Activated CD4-positive, CD25-positive, alpha-beta regulatory T cell treated with anti-CD3 and anti-CD28 coated beads, Interleukin-2, amount 50 U/mL, for 72 hours (primary cell): ENCODE measurements at regions not wholly inside any gene's neighbourhood (a gene's known extent, or its start where the extent isn't known, plus 50 kb on each side); places are given as distances from the start of the nearest gene placed in this dataset.
"Not testable (repeated sequence)": the region's sequence is repeated elsewhere in the genome, so short reads cannot be mapped to it uniquely, and the experiment has no call there.

ENCODE experiments used
- DNase-seq: peaks from one replicate; pipeline ENCODE4 v3.0.0; 2021

DNA sequence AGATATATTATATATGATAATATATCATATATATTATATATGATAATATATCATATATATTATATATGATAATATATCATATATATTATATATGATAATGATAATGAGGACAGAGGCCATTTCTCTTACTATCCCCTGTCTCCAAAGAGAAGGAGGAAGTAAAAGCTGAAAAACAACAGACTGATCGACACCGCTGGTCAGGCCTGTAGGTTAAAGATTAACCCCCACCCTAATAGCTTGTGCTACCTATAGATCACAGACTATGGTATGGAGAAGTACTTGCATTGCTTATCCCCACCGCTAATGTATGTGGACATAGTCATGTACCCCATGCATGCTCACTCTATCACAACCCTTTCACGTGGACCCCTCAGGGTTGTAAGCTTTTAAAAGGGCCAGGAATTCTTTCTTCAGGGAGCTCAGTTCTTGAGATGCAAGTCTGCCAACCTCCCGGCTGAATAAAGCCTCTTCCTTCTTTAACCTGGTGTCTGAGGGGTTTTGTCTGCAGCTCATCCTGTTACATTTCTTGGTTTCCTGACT, 786.1 kb upstream of the TMEM132C start:
- DNase-seq = no peak

DNA sequence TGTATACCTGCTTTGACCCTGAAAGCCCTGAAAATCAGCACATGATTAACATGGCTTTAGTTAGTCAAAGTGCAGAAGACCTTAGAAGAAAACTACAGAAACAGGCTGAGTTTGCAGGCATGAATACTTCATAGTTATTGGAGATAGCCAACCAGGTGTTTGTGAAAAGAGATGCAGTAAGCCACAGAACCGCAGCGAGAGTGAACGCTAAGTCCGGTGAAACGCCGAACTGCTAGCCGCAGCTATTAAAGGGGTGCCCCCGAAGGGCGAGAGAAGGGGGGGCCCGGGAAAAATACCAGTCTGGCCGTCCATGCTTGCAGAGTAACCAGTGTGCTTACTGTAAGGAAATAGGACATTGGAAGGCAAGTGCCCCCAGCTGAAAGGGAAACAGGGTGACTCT, 784.0 kb upstream of the TMEM132C start:
- DNase-seq = no peak

DNA sequence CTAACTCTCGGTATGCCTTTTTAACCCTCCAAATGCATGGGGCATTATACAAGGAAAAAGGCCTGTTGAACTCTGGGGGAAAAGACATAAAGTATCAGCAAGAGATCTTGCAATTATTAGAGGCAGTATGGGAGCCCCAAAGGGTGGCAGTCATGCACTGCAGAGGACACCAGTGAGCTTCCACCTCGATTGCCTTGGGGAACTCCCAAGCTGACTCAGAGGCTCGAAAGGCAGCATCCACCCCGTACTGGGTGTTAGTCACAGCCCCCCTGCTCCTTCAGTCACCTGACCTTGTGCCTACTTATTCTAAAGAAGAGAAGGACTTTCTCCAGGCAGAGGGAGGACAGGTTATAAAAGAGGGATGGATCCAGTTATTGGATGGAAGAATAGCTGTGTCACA, 781.4 kb upstream of the TMEM132C start:
- no peak for DNase-seq

DNA sequence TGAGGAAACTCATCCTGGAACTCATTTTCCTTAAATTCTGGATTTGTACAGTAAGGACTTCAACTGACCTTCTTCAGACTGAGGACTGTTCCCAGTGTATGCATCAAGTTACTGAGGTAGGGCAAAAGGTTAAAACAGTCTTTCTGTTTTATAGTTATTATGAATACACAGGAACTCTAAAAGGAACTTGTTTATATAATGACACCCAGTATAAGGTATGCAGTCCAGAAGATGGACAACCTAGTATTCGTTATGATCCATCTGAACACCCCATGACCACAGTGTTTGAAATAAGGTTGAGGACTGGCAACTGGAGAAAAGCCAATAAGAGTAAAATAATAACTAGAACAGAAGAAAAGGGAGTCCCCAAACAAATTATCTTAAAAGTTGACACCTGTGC, 779.9 kb upstream of the TMEM132C start:
- DNase-seq = no peak

DNA sequence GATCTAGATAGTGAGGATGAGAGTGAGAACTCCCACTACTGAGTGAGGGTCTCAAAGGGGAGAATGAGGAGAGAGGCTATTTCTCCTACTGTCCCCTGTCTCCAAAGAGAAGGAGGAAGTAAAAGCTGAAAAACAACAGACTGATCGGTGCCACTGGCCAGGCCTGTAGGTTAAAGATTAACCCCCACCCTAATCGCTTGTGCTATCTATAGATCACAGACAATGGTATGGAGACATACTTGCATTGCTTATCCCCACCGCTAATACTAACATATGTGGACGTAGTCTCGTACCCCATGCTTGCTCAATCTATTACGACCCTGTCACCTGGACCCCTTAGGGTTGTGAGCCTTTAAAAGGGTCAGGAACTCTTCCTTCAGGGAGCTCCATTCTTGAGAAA, 777.9 kb upstream of the TMEM132C start:
- no peak for DNase-seq

DNA sequence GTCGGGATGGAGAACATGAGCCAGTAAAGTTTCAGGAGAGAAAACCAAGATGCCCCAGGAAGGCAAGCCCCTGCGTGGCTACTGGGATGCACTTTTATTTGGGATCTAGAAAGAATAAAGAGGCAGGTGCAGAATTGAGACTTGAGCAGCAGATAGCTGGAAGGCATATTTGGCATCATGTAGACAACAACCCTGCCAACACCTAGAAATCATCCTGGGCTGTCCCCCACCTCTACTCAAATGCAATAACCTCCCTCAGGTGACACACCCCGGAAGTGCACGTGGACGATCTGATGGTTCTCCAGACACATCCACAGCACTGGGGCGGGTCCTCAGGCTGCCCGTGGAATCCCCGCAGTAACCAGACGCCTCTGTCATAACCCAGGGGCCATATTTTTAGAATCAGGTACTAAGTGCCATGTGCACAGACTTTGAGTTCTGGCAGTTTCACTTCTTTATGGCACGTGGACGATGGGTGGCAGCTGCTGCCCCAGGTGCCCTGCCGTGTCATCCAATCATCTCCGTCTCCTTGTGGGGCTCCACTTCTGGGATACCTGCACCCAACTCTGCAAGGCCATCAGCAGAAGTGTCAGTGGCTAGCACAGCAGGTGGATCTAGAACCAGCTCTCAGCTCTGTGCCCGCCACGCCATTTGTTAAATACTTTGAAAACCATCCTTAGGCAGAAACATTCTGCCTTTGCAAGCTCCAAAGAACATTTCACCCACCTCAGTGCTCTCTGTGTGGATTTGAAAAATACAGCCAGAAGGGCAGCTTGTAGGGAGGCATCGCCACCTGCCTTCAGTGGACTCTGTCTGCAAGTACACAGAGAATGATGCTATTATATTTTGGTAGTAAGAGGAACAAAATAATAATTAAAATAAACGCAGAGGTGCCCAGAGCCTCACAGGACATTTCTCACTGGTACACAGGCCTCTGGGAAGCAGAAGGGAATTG, 771.7 kb upstream of the TMEM132C start:
- no peak for DNase-seq

DNA sequence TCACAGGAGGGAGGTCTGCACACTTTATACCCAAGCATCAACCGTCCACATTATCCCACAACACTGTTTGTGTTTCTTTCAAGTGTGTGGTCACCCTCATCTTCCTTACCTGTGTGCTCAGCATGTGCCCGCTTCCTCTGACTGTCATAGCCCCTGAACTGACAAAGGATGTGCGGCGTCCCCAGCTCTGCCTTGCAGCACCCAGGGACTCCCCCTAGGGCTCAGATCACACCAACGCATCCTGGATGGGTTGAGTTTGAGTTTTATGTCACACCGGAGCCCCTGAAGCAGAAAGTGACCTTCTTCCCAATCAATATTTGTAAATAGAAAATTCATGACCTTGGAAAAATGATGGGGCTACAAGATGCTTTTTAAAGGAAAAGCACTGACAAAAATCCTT, 770.7 kb upstream of the TMEM132C start:
- no peak for DNase-seq

DNA sequence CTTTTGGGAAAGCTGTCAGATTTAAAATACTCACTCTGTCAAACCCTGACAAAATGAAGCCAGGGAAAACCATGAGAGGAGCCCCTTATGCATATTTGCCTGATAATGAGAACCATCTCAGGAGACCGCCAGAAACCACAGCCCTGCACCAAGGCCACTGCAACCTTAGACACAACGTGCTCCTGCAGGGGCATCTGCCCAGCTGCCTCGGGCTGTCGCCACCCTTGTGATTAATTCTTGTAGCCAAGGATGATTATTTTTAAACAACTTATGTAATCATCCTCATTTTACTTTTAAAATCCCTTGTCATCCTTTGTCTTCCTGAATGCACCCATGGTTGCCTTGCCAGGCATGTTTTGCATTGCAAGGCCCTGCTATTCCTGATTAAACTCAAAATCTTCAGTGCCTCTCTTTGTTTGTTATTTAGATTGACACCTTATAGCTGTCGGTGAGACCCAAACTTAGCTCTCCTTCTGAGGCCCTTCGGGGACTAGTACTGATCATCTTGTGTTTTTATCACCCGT, 766.4 kb upstream of the TMEM132C start:
- no peak for DNase-seq

DNA sequence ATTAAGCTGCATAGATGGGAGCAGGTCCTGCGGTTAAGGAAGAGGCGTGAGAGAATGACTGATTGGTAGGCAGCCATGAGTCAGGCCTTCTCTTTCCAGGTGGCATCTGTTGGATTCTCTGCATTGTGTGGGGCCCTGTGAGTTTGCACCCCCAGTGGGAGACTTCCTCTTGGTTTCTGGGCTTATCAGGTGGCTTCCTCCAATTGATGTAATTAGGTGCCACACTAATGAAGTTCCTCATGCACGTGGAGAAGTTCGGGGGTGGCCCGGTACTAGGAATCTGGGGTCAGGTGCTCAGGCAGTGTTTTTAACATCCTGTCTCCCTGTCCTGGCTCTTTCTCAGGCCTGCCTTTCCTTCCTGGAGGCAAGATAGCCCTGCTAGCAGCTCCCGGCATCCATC, 765.1 kb upstream of the TMEM132C start:
- DNase-seq = no peak

DNA sequence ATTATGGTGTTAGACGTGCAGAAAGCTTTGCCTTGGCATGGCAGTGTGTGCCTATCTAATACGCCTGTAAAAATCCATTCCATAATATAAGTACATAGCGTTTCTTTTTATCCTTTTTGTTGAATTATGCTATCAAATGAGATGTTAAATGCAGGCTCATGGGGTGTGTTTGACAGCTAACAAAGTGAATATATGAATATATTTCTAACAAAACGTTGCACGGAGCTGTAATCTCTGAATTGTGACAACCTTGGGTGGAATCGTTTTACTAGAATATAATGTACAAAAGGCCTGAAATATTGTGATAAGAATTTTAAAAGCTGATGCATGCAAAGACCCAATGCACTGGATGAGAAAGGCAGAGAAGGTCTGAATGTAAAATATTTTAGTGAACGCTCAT, 763.7 kb upstream of the TMEM132C start:
- no peak for DNase-seq

DNA sequence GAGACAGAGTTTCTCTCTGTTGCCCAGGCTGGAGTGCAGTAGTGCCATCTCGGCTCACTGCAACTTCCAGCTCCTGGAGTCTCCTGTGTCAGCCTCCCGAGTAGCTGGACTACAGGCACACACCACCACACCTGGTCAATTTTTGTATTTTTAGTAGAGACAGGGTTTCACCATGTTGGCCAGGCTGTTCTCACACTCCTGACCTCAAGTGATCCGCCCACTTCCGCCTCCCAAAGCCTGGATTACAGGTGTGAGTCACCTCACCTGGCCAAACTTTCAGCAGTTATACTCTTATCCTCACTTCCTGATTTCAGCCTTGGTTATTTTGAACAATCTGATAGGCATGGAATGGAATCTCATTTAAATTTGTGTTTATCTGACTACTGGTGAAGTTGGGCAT, 763.0 kb upstream of the TMEM132C start:
- DNase-seq = not testable (repeated sequence)

DNA sequence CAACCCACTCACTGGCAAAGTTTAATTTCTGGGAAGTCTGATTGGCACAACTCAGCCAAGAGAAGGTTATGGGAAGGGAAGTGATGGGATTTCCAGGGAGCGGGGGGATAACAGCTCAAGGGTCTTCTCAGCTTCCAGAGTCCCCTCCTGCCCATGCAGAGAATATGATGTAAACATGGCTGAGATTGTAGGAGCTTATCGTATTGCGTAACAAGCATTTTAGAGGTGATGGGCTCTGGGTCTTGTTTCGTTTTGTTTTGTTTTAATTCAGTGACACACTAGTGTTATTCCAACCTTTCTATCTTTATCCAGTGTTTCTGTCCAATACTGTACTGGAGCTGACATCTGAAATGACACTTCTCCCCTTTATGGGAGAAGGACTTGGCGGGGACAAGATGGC, 762.1 kb upstream of the TMEM132C start:
- no peak for DNase-seq

DNA sequence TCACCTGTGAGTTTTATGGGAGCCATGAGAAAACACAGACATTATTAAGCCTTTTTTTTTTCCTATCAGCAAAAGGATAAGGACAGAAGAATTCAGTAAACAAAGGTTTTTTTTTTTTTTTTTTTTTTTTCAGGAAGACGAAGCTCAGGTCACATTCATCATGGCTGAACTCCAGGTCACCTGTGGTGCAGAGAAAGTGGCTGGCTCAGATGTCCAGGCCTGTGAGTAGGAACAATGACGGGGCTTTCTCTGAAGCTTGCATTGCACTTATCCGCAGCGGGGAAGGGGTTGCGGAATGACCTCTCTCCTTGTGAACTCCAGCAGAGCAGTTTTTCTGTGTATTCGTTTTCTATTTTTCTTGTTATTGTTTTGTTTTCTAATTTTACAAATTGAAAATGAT, 759.6 kb upstream of the TMEM132C start:
- DNase-seq = no peak

DNA sequence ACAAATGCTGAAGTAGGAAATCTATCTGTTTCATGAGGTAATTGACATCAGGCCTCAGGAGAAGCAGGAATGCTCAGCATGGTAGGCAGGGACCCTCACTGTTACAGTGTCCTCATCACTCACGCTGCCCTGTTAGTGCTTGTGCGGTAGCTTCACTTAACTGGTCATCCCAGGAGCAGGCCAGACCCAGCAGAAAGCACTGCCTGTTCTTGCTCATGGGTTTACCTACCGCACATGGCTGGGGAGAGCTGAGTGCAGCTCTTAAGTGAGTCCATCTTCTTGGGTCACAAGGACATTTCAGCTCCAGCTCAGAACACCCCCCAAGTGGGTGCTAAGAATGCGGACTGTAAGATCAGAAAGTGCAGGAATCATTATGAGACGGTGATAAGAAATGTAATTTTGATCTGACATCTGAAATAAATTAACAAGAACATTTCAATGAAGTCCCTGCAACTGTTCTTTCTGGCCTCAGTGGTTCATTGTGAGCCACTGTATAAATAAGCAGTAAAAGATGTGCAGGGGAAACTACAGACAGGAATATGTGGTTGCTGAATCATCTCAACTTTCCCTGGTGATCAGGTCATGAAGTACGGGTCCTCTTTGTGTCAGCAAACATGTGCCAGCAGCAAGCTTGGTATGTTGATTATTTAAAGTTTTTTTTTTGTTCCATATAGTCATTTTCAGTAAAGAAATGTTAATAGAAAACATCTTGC, 757.7 kb upstream of the TMEM132C start:
- no peak for DNase-seq

DNA sequence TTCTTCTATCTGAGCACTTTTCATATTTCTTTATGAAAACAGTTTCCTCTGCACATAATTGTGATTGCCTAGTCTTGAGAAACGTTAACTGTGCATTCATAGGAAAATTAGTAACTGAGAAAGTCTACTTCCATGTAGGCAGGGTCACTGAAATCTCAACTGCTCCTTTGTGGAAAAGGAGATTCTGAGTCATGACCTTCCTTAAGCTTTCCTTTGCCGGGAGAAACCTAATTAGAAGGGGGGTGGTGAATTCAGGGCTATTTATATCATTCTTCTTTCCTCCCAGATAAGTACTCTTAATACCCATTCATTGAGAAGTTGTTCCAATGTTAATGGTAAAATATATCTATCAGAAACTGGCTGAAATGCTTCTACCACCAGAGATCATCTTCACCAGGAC, 751.0 kb upstream of the TMEM132C start:
- no peak for DNase-seq

DNA sequence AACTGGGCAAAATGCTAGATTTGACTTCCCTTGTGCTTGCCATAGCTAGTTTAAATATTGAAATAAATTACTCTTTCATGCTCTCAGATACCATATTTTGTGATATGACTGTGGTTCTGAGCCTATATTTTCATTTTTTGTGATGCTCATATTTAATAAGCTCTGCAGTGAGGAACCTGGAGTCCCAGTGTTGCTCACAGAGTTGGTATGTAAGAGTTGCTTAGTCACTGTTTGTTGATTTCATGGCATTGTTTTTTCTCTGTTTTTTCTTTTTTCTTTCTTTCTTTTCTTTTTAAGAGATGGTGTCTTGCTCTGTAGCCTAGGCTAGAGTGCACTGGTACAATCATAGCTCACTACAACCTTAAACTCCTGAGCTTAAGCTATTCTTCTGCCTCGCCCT, 750.5 kb upstream of the TMEM132C start:
- DNase-seq = no peak

DNA sequence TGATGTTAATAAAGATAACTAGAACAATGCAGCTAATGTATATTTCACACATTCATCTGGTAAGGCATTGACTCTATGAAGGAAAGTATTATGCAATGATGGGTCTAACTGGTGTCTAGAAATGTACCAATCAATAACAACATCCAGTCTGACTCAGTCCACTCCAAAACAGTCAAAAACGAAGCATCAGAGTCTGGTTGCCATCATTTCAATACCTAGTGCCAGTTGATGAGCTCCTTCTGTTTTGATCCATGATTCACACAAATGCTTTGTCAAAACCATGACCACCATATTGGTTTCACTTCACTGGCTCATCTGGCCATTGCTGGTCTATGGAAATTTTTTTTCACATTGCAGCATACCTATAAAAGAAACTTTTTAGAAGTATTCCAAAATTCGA, 747.2 kb upstream of the TMEM132C start:
- no peak for DNase-seq

DNA sequence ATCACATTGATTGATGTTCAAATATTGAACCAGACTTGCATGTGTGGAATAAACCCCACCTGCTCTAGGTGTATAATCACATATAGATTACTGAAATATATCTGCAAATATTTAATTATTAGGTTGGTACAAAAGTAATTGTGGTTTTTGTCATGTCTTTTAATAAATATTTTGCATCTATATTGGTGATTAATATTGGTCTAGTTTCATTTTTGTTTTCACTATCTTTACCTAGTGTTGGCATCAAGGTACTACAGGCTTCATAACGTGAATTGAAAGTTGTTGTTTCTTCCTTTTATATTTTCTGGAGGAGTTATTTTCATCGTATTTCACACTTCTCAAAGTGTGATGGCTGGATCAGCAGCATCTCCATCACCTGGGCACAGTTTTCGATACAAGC, 740.0 kb upstream of the TMEM132C start:
- no peak for DNase-seq

DNA sequence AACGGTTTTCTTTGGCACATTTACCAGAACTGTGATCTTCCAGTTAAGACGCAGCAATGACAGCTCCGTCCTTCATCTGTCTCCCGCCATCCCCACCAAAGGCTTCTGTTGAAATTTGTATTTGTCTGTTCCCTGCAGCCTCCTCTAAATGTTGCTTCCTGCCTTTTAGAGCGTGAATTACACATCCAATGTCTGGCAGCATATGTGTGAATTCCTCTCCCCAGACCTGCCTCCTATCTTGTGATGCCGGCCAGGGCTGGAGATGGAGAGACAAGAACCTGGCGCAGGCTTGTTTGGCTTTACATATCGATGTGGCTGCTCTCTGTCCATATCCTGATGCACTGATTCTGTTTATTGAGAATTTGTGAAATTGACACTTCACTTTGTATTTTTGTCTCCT, 738.4 kb upstream of the TMEM132C start:
- DNase-seq = no peak

DNA sequence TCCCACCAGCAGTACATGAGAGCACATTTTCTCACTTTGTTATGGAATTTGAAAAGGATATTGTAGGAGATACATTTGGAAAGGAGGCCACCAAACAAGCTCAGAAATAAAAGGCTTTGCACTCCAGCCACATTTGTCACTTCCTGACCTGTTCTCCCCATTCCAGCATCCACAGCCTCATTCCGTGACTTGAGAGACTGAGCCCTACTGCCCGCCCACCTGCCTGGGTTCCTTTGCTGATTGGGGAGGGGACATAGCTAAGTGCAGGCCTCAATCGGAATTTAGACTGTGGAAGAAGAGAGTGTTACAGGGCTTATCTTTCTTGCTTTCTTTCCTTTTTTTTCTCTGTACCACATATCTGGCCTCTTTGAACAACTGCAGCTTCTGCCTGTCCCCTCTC, 735.4 kb upstream of the TMEM132C start:
- no peak for DNase-seq

DNA sequence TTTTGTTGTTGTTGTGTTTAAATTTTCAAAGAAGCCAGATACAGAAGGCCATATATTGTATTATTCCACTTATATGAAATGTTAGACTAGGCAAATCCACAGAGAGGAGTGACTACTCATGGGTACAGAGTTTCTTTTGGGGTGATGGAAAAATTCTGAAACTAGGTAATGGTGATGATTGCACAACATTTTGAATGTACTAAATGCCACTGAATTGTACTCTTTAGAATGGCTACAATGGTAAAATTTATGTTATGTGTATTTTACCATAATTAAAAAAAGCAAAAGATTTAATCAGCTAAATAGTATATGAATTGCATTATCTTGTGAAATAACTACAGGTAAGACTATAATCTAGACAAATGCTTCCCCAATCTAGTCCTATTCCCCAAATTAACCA, 733.6 kb upstream of the TMEM132C start:
- DNase-seq = no peak

DNA sequence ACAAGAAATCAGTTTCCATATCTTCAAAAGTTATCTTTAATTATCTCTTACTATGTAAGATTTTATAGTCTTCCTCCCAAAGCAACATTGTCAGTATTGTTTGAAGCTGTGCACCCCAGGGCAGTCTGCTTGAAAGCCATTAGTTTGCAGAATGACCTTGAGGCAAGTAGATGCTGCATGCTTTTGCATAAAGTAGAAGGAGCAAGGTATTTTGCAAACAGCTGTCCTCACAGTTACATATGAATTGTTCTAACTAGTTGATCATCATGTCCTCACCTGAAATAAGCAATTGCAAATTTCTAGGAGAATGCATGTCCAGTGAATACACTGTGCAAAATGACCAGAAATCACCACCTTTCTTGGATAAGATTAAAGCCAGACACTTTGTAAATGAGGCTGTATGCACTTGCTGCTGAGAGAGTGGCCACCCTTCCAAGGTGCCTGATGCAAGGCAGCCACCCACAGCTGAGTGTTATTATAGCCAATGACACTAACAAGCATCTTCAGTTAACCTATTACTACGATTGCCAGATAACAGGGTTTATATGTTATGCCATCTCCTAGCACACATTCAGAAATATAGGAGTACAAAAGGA, 730.0 kb upstream of the TMEM132C start:
- no peak for DNase-seq

DNA sequence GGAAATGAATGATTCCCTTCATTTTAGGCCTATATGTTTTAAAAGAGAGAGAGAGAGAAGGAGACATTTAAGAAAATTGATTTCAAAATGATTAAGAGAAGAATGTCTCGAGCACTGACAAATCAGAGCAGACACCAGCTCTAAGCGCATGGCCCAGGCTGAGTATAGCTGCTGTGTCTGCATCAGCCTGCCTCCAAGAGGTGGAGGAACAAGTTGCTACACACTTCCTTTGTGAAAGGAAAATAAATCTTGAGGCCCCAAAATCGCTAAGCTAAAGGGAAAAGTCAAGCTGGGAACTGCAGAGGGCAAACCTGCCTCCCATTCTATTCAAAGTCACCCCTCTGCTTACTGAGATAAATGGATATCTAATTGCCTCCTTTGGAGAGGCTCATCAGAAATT, 728.7 kb upstream of the TMEM132C start:
- no peak for DNase-seq
